IPS-18c (cell line): ENCODE measurements at regions not wholly inside any gene's neighbourhood (a gene's known extent, or its start where the extent isn't known, plus 50 kb on each side); places are given as distances from the start of the nearest gene placed in this dataset.
"Not testable (repeated sequence)": the region's sequence is repeated elsewhere in the genome, so short reads cannot be mapped to it uniquely, and the experiment has no call there.

Experiments used
- H3K4me3 ChIP-seq: 2 replicates; pipeline ENCODE4 v1.7.0; 2013; ENCODE audit warnings: low read depth, mild to moderate bottlenecking, low read length, moderate library complexity; ENCODE audit not compliant: insufficient read depth
- H3K9me3 ChIP-seq: one replicate; pipeline ENCODE4 v1.6.1; 2013; ENCODE audit warnings: mild to moderate bottlenecking, low read length, moderate library complexity; ENCODE audit not compliant: control insufficient read depth, insufficient read depth

GRCh38 chr6:106748547-106749207 is 119.3 kb downstream of the QRSL1 start:
- Histone ChIP-seq H3K4me3 (no peak overlapping the region), H3K9me3 (no peaks in the 10 kb centered on the region)

GRCh38 chr6:106747139-106747538 is 117.8 kb downstream of the QRSL1 start:
- H3K4me3 ChIP-seq: no peak overlapping the region

GRCh38 chr6:106746652-106747051 is 117.3 kb downstream of the QRSL1 start:
- H3K4me3 ChIP-seq: no peak overlapping the region
- no peaks in the 10 kb centered on the region for H3K9me3 ChIP-seq

More at GRCh38 chr6:106747139-106747538, 117.8 kb downstream of the QRSL1 start:
- no peaks in the 10 kb centered on the region for H3K9me3 ChIP-seq

GRCh38 chr6:106745824-106746582 is 116.6 kb downstream of the QRSL1 start:
- Histone ChIP-seq H3K9me3 (no peaks in the 10 kb centered on the region), H3K4me3 (no peak overlapping the region)

GRCh38 chr6:106745197-106745770 is 115.9 kb downstream of the QRSL1 start:
- H3K9me3 ChIP-seq: no peaks in the 10 kb centered on the region
- no peak overlapping the region for H3K4me3 ChIP-seq

GRCh38 chr6:106744781-106745180 is 115.4 kb downstream of the QRSL1 start:
- Histone ChIP-seq H3K9me3 (no peaks in the 10 kb centered on the region), H3K4me3 (no peak overlapping the region)

- not testable (repeated sequence) for H3K9me3 ChIP-seq, H3K4me3 ChIP-seq
Observed at GRCh38 chr6:106744029-106744428, 114.7 kb downstream of the QRSL1 start.

GRCh38 chr6:106743612-106744011 is 114.2 kb downstream of the QRSL1 start:
- Histone ChIP-seq H3K4me3 (no peak overlapping the region), H3K9me3 (no peaks in the 10 kb centered on the region)

- Histone ChIP-seq H3K9me3 (no peaks in the 10 kb centered on the region), H3K4me3 (no peak overlapping the region)
Observed at GRCh38 chr6:106740287-106740686, 110.9 kb downstream of the QRSL1 start.

GRCh38 chr6:106739387-106739786 is 110.0 kb downstream of the QRSL1 start:
- H3K9me3 ChIP-seq: no peaks in the 10 kb centered on the region
- no peak overlapping the region for H3K4me3 ChIP-seq

GRCh38 chr6:106736502-106736901 is 107.1 kb downstream of the QRSL1 start:
- Histone ChIP-seq H3K9me3 (peaks cover 6% of the 10 kb centered on the region), H3K4me3 (no peak overlapping the region)

GRCh38 chr6:106735828-106736227 is 106.5 kb downstream of the QRSL1 start:
- Histone ChIP-seq H3K4me3 (no peak overlapping the region), H3K9me3 (peaks cover 6% of the 10 kb centered on the region)

GRCh38 chr6:106735136-106735633 is 105.8 kb downstream of the QRSL1 start:
- H3K4me3 ChIP-seq: no peak overlapping the region

GRCh38 chr6:106733386-106733785 is 104.0 kb downstream of the QRSL1 start:
- no peak overlapping the region for H3K4me3 ChIP-seq
- H3K9me3 ChIP-seq: peaks cover 6% of the 10 kb centered on the region

More at GRCh38 chr6:106735136-106735633, 105.8 kb downstream of the QRSL1 start:
- peaks cover 6% of the 10 kb centered on the region for H3K9me3 ChIP-seq

- Histone ChIP-seq H3K9me3 (peaks cover 6% of the 10 kb centered on the region), H3K4me3 (no peak overlapping the region)
Observed at GRCh38 chr6:106732376-106732940, 103.1 kb downstream of the QRSL1 start.

- Histone ChIP-seq H3K9me3 (peaks cover 6% of the 10 kb centered on the region), H3K4me3 (no peak overlapping the region)
Observed at GRCh38 chr6:106731843-106732160, 102.4 kb downstream of the QRSL1 start.

GRCh38 chr6:106731144-106731842 is 101.9 kb downstream of the QRSL1 start:
- Histone ChIP-seq H3K4me3 (no peak overlapping the region), H3K9me3 (peaks cover 6% of the 10 kb centered on the region)
